ENCODE measurements at regions not wholly inside any gene's neighbourhood (a gene's known extent, or its start where the extent isn't known, plus 50 kb on each side); places are given as distances from the start of the nearest gene placed in this dataset.

- no peak overlapping the region for H3K4me3 Mint-ChIP-seq (ENCODE audit: unreplicated experiment)
- no peaks in the 10 kb centered on the region for H3K4me1 Mint-ChIP-seq (ENCODE audit: insufficient read depth, unreplicated experiment)
- H3K36me3 Mint-ChIP-seq (ENCODE audit: insufficient read depth, unreplicated experiment) = no peaks in the 10 kb centered on the region
- TF ChIP-seq CTCF (IDR thresholded peaks at IDR 0.05; ENCODE audit: unreplicated experiment) = no peak
- ChIA-PET CTCF (interaction anchor here (0.6 to 1.3 kb wide), 2 partner anchors 15 to 21 kb away, joined by 4 read pairs; no protein-coding TSS in a partner anchor), POLR2A (no interaction called here)
- no TSS peak for BruUV-seq (replicated peaks)
- no peaks in the 10 kb centered on the region for H3K27me3 Mint-ChIP-seq (ENCODE audit: insufficient read depth, unreplicated experiment)
- DNase-seq (ENCODE audit: unreplicated experiment) = no peak
- intact Hi-C loops (cut with micrococcal nuclease) = no loop called here
- no peaks in the 10 kb centered on the region for H3K9me3 Mint-ChIP-seq (ENCODE audit: unreplicated experiment)
- H3K27ac Mint-ChIP-seq (ENCODE audit: low read depth, unreplicated experiment) = no peak overlapping the region
These were observed 54.9 kb upstream of the ZBTB18 start for GRCh38 chr1:243996223-243996622.

GRCh38 chr1:243991650-243992049 lies 59.4 kb upstream of the ZBTB18 start:
- TF ChIP-seq CTCF (IDR thresholded peaks at IDR 0.05; ENCODE audit: unreplicated experiment) = no peak
- intact Hi-C loops (cut with micrococcal nuclease) = no loop called here
- Mint-ChIP-seq H3K4me1 (ENCODE audit: insufficient read depth, unreplicated experiment) (no peaks in the 10 kb centered on the region), H3K36me3 (ENCODE audit: insufficient read depth, unreplicated experiment) (no peaks in the 10 kb centered on the region), H3K27ac (ENCODE audit: low read depth, unreplicated experiment) (no peak overlapping the region), H3K4me3 (ENCODE audit: unreplicated experiment) (no peak overlapping the region), H3K27me3 (ENCODE audit: insufficient read depth, unreplicated experiment) (peaks cover 11% of the 10 kb centered on the region), H3K9me3 (ENCODE audit: unreplicated experiment) (peaks cover 6% of the 10 kb centered on the region)
- ChIA-PET POLR2A (no interaction called here), CTCF (interaction anchor here (0.6 kb wide), 1 partner anchor 29 kb away, joined by 3 read pairs; no protein-coding TSS in a partner anchor)
- no TSS peak for BruUV-seq (replicated peaks)
- DNase-seq (ENCODE audit: unreplicated experiment) = no peak

GRCh38 chr1:243984788-243985187 lies 66.3 kb upstream of the ZBTB18 start:
- intact Hi-C loops (cut with micrococcal nuclease) = no loop called here
- DNase-seq (ENCODE audit: unreplicated experiment) = no peak
- POLR2A ChIA-PET = no interaction called here
- BruUV-seq (replicated peaks) = no TSS peak
- Mint-ChIP-seq H3K36me3 (ENCODE audit: insufficient read depth, unreplicated experiment) (no peaks in the 10 kb centered on the region), H3K4me1 (ENCODE audit: insufficient read depth, unreplicated experiment) (no peaks in the 10 kb centered on the region), H3K9me3 (ENCODE audit: unreplicated experiment) (peaks cover 2% of the 10 kb centered on the region), H3K4me3 (ENCODE audit: unreplicated experiment) (no peak overlapping the region), H3K27ac (ENCODE audit: low read depth, unreplicated experiment) (no peak overlapping the region), H3K27me3 (ENCODE audit: insufficient read depth, unreplicated experiment) (peaks cover 42% of the 10 kb centered on the region)
- CTCF ChIA-PET = interaction anchor here (0.9 to 1.2 kb wide), 2 partner anchors 10 to 14 kb away, joined by 3 to 4 read pairs; no protein-coding TSS in a partner anchor
- TF ChIP-seq CTCF (IDR thresholded peaks at IDR 0.05; ENCODE audit: unreplicated experiment) = no peak

- no peak overlapping the region for H3K4me3 Mint-ChIP-seq (ENCODE audit: unreplicated experiment)
- POLR2A ChIA-PET = no interaction called here
These were observed 68.5 kb upstream of the ZBTB18 start for GRCh38 chr1:243982447-243983018.

More at GRCh38 chr1:243982447-243983018, 68.5 kb upstream of the ZBTB18 start:
- BruUV-seq (replicated peaks) = no TSS peak
- no peak overlapping the region for H3K27ac Mint-ChIP-seq (ENCODE audit: low read depth, unreplicated experiment)
- peaks cover 1% of the 10 kb centered on the region for H3K4me1 Mint-ChIP-seq (ENCODE audit: insufficient read depth, unreplicated experiment)
- intact Hi-C loops (cut with micrococcal nuclease) = no loop called here
- DNase-seq (ENCODE audit: unreplicated experiment) = no peak
- no peak for TF ChIP-seq CTCF (IDR thresholded peaks at IDR 0.05; ENCODE audit: unreplicated experiment)
- CTCF ChIA-PET = interaction anchor here (0.7 kb wide), 1 partner anchor 289 kb away, joined by 4 read pairs; no protein-coding TSS in a partner anchor
- H3K36me3 Mint-ChIP-seq (ENCODE audit: insufficient read depth, unreplicated experiment) = no peaks in the 10 kb centered on the region
- H3K9me3 Mint-ChIP-seq (ENCODE audit: unreplicated experiment) = no peaks in the 10 kb centered on the region
- H3K27me3 Mint-ChIP-seq (ENCODE audit: insufficient read depth, unreplicated experiment) = peaks cover 48% of the 10 kb centered on the region
